Aorta (tissue), 5 donors: ENCODE measurements at regions not wholly inside any gene's neighbourhood (a gene's known extent, or its start where the extent isn't known, plus 50 kb on each side); places are given as distances from the start of the nearest gene placed in this dataset.

Source experiments
- ATAC-seq: fragments of 200-7000 bp; cut with Tn5 transposase; one replicate; pipeline ENCODE4 v1.9.1; 2022; ENCODE audit warnings: moderate library complexity; ENCODE audit not compliant: low FRiP score
- DNase-seq, 2 donors: peaks; one replicate each; pipeline ENCODE4 v3.0.0-alpha.2; 2020
- H3K27ac ChIP-seq, 2 donors: one replicate each; pipeline ENCODE4 v1.5.1; 2013; ENCODE audit warnings: low read length in 2 of 2, mild to moderate bottlenecking in 2 of 2, moderate library complexity in 2 of 2, control low read depth in 1 of 2, inconsistent platforms in 1 of 2, low read depth in 1 of 2
- H3K27me3 ChIP-seq, 2 donors: one replicate each; pipeline ENCODE4 v1.6.1; 2013; ENCODE audit warnings: control low read depth in 1 of 2, low read length in 1 of 2, mild to moderate bottlenecking in 1 of 2, moderate library complexity in 1 of 2; ENCODE audit not compliant: insufficient read depth in 2 of 2, control insufficient read depth in 1 of 2
- H3K36me3 ChIP-seq, 2 donors: one replicate each; pipeline ENCODE4 v1.6.1; 2013; ENCODE audit warnings: control low read depth in 1 of 2, low read length in 1 of 2, mild to moderate bottlenecking in 1 of 2; ENCODE audit not compliant: insufficient read depth in 2 of 2, control insufficient read depth in 1 of 2
- H3K4me1 ChIP-seq, 2 donors: one replicate each; pipeline ENCODE4 v1.6.1; 2013; ENCODE audit warnings: low read length in 2 of 2, control low read depth in 1 of 2, mild to moderate bottlenecking in 1 of 2, moderate library complexity in 1 of 2; ENCODE audit not compliant: insufficient read depth in 2 of 2, control insufficient read depth in 1 of 2
- H3K4me3 ChIP-seq, 2 donors: one replicate each; pipeline ENCODE4 v1.5.1; 2013; ENCODE audit warnings: low read length in 2 of 2, control low read depth in 1 of 2, mild to moderate bottlenecking in 1 of 2
- H3K9me3 ChIP-seq: one replicate; pipeline ENCODE4 v1.6.1; 2013; ENCODE audit warnings: mild to moderate bottlenecking, low read length; ENCODE audit not compliant: control insufficient read depth
- WGBS, 2 donors: extraction: QIAGEN DNeasy Blood & Tissue Kit; methylation state at CpG; one replicate each; pipeline ENCODE4 v1.1.7; 2013; 5-methylcytosine and 5-hydroxymethylcytosine counted together
- intact Hi-C, 2 donors: fragments of 100-400 bp; cut with DNase I; formaldehyde crosslinking; loops; one replicate each; pipeline versions ENCODE4 v1.14.2 to v1.15.0; 2022
- donor health status: healthy with polysubstance abuse.
- donor health status: Bipolar disorder and iron deficiency.
- donor health status: DM: no; HTN: no; CAD: no.
- donor health status: DM: no; HTN: no; CAD: no.
- donor health status: DM: yes; HTN: yes; CAD: no.

DNA sequence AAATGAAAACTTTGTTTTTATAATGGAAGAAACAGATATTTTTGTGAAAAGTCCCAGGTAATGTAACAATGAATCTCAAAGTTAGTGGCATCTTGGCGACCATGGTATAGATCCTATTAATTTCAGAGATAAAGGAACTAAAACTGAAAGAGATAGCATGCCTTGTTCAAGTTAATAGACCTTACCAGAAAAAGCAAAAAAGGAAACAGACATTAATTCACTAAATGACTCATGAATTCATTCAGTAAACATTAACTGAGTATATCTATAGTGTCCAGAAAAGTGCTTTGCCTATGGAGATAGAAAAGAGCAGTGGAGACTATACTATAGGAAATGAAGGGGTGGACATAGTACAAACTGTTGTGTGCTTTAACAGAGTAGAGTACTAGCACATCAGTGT lies 763.3 kb downstream of the TRIB2 start:
- H3K27me3 ChIP-seq = no peaks in the 10 kb centered on the region
- H3K27ac ChIP-seq = no peak overlapping the region
- ATAC-seq = no peak
- WGBS, 2 donors = 63 to 64% methylated on average over 1 of the region's 1 CpG
- no peak overlapping the region for H3K4me3 ChIP-seq
- no peaks in the 10 kb centered on the region for H3K36me3 ChIP-seq
- intact Hi-C loops = no loop called here
- H3K9me3 ChIP-seq = peaks cover 3% of the 10 kb centered on the region
- DNase-seq = no peak
- no peaks in the 10 kb centered on the region for H3K4me1 ChIP-seq

DNA sequence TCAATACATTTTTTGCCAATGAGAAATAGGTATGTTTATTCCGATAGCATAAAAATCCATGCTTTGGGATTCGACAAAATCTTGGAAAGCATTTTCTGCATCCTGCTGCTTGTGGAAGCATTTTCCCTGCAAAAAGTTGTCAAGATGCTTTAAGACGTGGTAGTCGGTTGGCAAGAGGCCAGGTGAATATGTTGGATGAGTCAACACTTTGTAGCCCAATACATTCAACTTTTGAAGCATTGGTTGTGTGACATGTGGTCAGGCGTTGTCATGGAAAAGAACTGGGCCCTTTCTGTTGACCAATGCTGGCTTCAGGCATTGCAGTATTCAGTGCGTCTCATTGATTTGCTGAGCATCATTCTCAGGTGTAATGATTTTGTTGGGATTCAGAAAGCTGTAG lies 764.5 kb downstream of the TRIB2 start:
- WGBS, 2 donors = 75% methylated on average over 6 of the region's 6 CpGs
- Histone ChIP-seq H3K36me3 (no peaks in the 10 kb centered on the region), H3K27me3 (no peaks in the 10 kb centered on the region), H3K27ac (no peak overlapping the region), H3K4me3 (no peak overlapping the region), H3K9me3 (peaks cover 3% of the 10 kb centered on the region), H3K4me1 (no peaks in the 10 kb centered on the region)
- intact Hi-C loops = no loop called here
- no peak for ATAC-seq
- DNase-seq = no peak

- ATAC-seq (no peak), DNase-seq (no peak)
- no peaks in the 10 kb centered on the region for H3K27me3 ChIP-seq
- intact Hi-C loops = no loop called here
- H3K4me1 ChIP-seq = no peaks in the 10 kb centered on the region
- 91% methylated on average over 2 of the region's 2 CpGs for whole genome bisulfite sequencing, 2 donors
- peaks cover 2% of the 10 kb centered on the region for H3K9me3 ChIP-seq
- no peak overlapping the region for H3K27ac ChIP-seq
- no peaks in the 10 kb centered on the region for H3K36me3 ChIP-seq
- H3K4me3 ChIP-seq = no peak overlapping the region
These were observed 768.5 kb downstream of the TRIB2 start for GRCh38 chr2:13485256-13485655.

GRCh38 chr2:13488965-13489364 lies 772.2 kb downstream of the TRIB2 start:
- Histone ChIP-seq H3K27me3 (no peaks in the 10 kb centered on the region), H3K4me1 (no peaks in the 10 kb centered on the region), H3K27ac (no peak overlapping the region), H3K4me3 (no peak overlapping the region), H3K36me3 (no peaks in the 10 kb centered on the region), H3K9me3 (no peaks in the 10 kb centered on the region)
- WGBS, 2 donors = 75 to 83% methylated on average over 1 of the region's 1 CpG
- no peak for ATAC-seq
- intact Hi-C loops = no loop called here
- no peak for DNase-seq

DNA sequence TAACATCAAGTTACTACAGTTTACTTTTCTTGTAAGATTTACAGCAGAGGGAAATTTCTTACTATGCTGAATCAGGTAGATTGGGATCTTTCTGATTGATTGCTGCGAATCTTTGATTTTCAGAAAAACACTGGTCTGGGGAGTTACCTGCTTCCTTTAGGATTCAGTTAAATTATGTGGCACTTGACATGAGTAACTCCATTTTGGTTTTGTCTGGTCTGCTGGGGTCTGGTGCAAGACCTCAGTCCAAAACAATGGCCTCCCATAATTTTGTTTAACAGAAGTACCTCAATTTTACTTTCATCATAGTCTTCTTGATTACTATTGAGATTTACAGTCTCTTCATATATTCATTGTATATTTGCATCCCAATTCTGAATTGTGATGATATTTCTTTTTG lies 775.5 kb downstream of the TRIB2 start:
- ATAC-seq (no peak), DNase-seq (no peak)
- WGBS, 2 donors = 89 to 94% methylated on average over 1 of the region's 1 CpG
- no peaks in the 10 kb centered on the region for H3K36me3 ChIP-seq
- intact Hi-C loops = no loop called here
- no peaks in the 10 kb centered on the region for H3K9me3 ChIP-seq
- no peaks in the 10 kb centered on the region for H3K4me1 ChIP-seq
- H3K4me3 ChIP-seq = no peak overlapping the region
- no peak overlapping the region for H3K27ac ChIP-seq
- no peaks in the 10 kb centered on the region for H3K27me3 ChIP-seq

- DNase-seq (no peak), ATAC-seq (no peak)
- Histone ChIP-seq H3K27ac (no peak overlapping the region), H3K36me3 (no peaks in the 10 kb centered on the region), H3K4me3 (no peak overlapping the region), H3K4me1 (no peaks in the 10 kb centered on the region), H3K9me3 (no peaks in the 10 kb centered on the region), H3K27me3 (no peaks in the 10 kb centered on the region)
- intact Hi-C loops = no loop called here
- WGBS, 2 donors = 77% methylated on average over 2 of the region's 2 CpGs
These were observed 778.3 kb downstream of the TRIB2 start for GRCh38 chr2:13495051-13495450.

GRCh38 chr2:13504808-13505207 lies 788.1 kb downstream of the TRIB2 start:
- Histone ChIP-seq H3K9me3 (no peaks in the 10 kb centered on the region), H3K27ac (no peak overlapping the region), H3K36me3 (no peaks in the 10 kb centered on the region), H3K4me1 (no peaks in the 10 kb centered on the region), H3K4me3 (no peak overlapping the region), H3K27me3 (no peaks in the 10 kb centered on the region)
- ATAC-seq = no peak
- no peak for DNase-seq
- intact Hi-C loops = no loop called here
- 44 to 59% methylated on average over 1 of the region's 1 CpG for WGBS, 2 donors

GRCh38 chr2:13508671-13509070 lies 791.9 kb downstream of the TRIB2 start:
- Histone ChIP-seq H3K4me1 (no peaks in the 10 kb centered on the region), H3K36me3 (no peaks in the 10 kb centered on the region), H3K27me3 (no peaks in the 10 kb centered on the region), H3K4me3 (no peak overlapping the region), H3K27ac (no peak overlapping the region), H3K9me3 (no peaks in the 10 kb centered on the region)
- intact Hi-C loops = no loop called here
- WGBS, 2 donors = 86 to 87% methylated on average over 1 of the region's 1 CpG
- no peak for DNase-seq
- no peak for ATAC-seq

GRCh38 chr2:13515254-13515653 lies 798.5 kb downstream of the TRIB2 start:
- Histone ChIP-seq H3K36me3 (no peaks in the 10 kb centered on the region), H3K27ac (no peak overlapping the region), H3K4me1 (no peaks in the 10 kb centered on the region), H3K4me3 (no peak overlapping the region), H3K27me3 (no peaks in the 10 kb centered on the region), H3K9me3 (no peaks in the 10 kb centered on the region)
- 82 to 86% methylated on average over 3 of the region's 3 CpGs for WGBS, 2 donors
- DNase-seq = no peak
- intact Hi-C loops = no loop called here
- no peak for ATAC-seq
